GM12878 (cell line): ENCODE measurements at regions not wholly inside any gene's neighbourhood (a gene's known extent, or its start where the extent isn't known, plus 50 kb on each side); places are given as distances from the start of the nearest gene placed in this dataset.

Experiments
- CBX3 ChIP-seq: fragments of 200-600 bp; sonication (generic); IDR thresholded peaks from 2 replicates; pipeline ENCODE4 v1.6.1; 2016; ENCODE audit warnings: low read depth, borderline replicate concordance
- CUX1 ChIP-seq: IDR thresholded peaks from 2 replicates; pipeline ENCODE4 v1.6.1; 2012; ENCODE audit warnings: improper control_type of control experiment, low read depth, low read length; ENCODE audit not compliant: insufficient replicate concordance
- EP300 ChIP-seq, 2 experiments: fragments of 150-350 bp in 1 of 2; IDR thresholded peaks; 2 replicates each; pipeline ENCODE4 v1.6.1; 2011 to 2012; ENCODE audit warnings: low read depth in 2 of 2, low read length in 2 of 2, borderline replicate concordance in 1 of 2, improper control_type of control experiment in 1 of 2, inconsistent platforms in 1 of 2; ENCODE audit not compliant: control insufficient read depth in 1 of 2
- NFIC ChIP-seq: IDR thresholded peaks from 2 replicates; pipeline ENCODE4 v1.6.1; 2012; ENCODE audit warnings: low read depth, mild to moderate bottlenecking, inconsistent platforms, low read length, moderate library complexity
- NFYA ChIP-seq: IDR thresholded peaks from 2 replicates; pipeline ENCODE4 v1.6.1; 2011; ENCODE audit warnings: low read depth, mild to moderate bottlenecking, low read length, improper control_type of control experiment, borderline replicate concordance
- NR2C1 ChIP-seq: fragments of 450-650 bp; IDR thresholded peaks from 2 replicates; pipeline ENCODE4 v1.6.1; 2017; ENCODE audit warnings: antibody characterized with exemption, mild to moderate bottlenecking, moderate library complexity
- NR2F1 ChIP-seq: fragments of 450-650 bp; conservative IDR thresholded peaks from 2 replicates; pipeline ENCODE4 v1.6.1; 2017; ENCODE audit warnings: mild to moderate bottlenecking
- RAD51 ChIP-seq: fragments of 450-650 bp; IDR thresholded peaks from 2 replicates; pipeline ENCODE4 v1.6.1; 2016; ENCODE audit warnings: moderate library complexity, mild to moderate bottlenecking, inconsistent platforms
- RELB ChIP-seq: fragments of 450-650 bp; IDR thresholded peaks from 2 replicates; pipeline ENCODE4 v1.6.1; 2017; ENCODE audit warnings: low read depth, mild to moderate bottlenecking, moderate library complexity
- SKIL ChIP-seq: fragments of 450-650 bp; IDR thresholded peaks from 2 replicates; pipeline ENCODE4 v1.6.1; 2017; ENCODE audit warnings: mild to moderate bottlenecking, low read depth, inconsistent platforms; ENCODE audit not compliant: poor library complexity, severe bottlenecking
- SP1 ChIP-seq: IDR thresholded peaks from one replicate; pipeline ENCODE4 v1.6.1; 2011; ENCODE audit warnings: low read depth, low read length
- SREBF1 ChIP-seq: IDR thresholded peaks from 2 replicates; pipeline ENCODE4 v1.6.1; 2012; ENCODE audit warnings: mild to moderate bottlenecking, low read length
- STAT3 ChIP-seq: IDR thresholded peaks from 2 replicates; pipeline ENCODE4 v1.6.1; 2011; ENCODE audit warnings: low read depth, low read length, improper control_type of control experiment
- SUPT20H ChIP-seq: IDR thresholded peaks from 2 replicates; pipeline ENCODE4 v1.6.1; 2011; ENCODE audit warnings: low read depth, mild to moderate bottlenecking, low read length, moderate library complexity, borderline replicate concordance; ENCODE audit not compliant: control insufficient read depth
- SUZ12 ChIP-seq: fragments of 200-600 bp; sonication (generic); IDR thresholded peaks from one replicate; pipeline ENCODE4 v1.6.1; 2018; ENCODE audit warnings: antibody characterized with exemption, mild to moderate bottlenecking; ENCODE audit not compliant: unreplicated experiment

GRCh38 chr12:115572440-115572839, 705.1 kb downstream of the MED13L start (continued):
- TF ChIP-seq CUX1 (no peak), SP1 (no peak), RELB (no peak), CBX3 (no peak), NR2C1 (no peak), NFYA (no peak), STAT3 (no peak), NR2F1 (no peak), SREBF1 (no peak), NFIC (peak; percentile 52; the same call in 1 of the 2 replicates), RAD51 (no peak), SKIL (no peak), EP300 (IDR thresholded peaks at IDR 0.05; ENCODE audit: borderline replicate concordance in 1 of 2, control insufficient read depth in 1 of 2, low read depth in 2 of 2, low read length in 2 of 2) (peak in 1 of 2 experiments; percentile 37; a peak in 1 of 4 replicates), SUPT20H (no peak), SUZ12 (no peak)
